H1 (cell line): ENCODE measurements at regions not wholly inside any gene's neighbourhood (a gene's known extent, or its start where the extent isn't known, plus 50 kb on each side); places are given as distances from the start of the nearest gene placed in this dataset.

ENCODE experiments used
- ASH2L ChIP-seq: fragments of 200-600, 300-600 bp; sonication (generic); IDR thresholded peaks from one replicate; pipeline ENCODE4 v1.7.1; 2017; ENCODE audit warnings: low read length
- ATF2 ChIP-seq: IDR thresholded peaks from 2 replicates; pipeline ENCODE4 v1.6.1; 2012; ENCODE audit warnings: low read length, inconsistent platforms
- CBX5 ChIP-seq: fragments of 300-800, 300-1000 bp; sonication (generic); IDR thresholded peaks from 2 replicates; pipeline ENCODE4 v1.7.1; 2016; ENCODE audit warnings: antibody characterized with exemption, low read length, low read depth
- CTCF ChIP-seq, 3 experiments: IDR thresholded peaks; 1 replicate in 2 of 3; 2 replicates in 1 of 3; pipeline versions ENCODE4 v1.5.1 to v1.6.1; 2011; ENCODE audit warnings: low read length in 3 of 3, mild to moderate bottlenecking in 3 of 3, inconsistent platforms in 2 of 3, low read depth in 1 of 3, moderate library complexity in 1 of 3; ENCODE audit not compliant: insufficient read depth in 1 of 3; ENCODE audit errors: control extremely low read depth in 1 of 3
- GABPA ChIP-seq: IDR thresholded peaks from 2 replicates; pipeline ENCODE4 v1.6.1; 2011; ENCODE audit warnings: mild to moderate bottlenecking, low read length, moderate library complexity, borderline replicate concordance; ENCODE audit not compliant: insufficient read depth
- JUND ChIP-seq: IDR thresholded peaks from 2 replicates; pipeline ENCODE4 v1.6.1; 2011; ENCODE audit warnings: mild to moderate bottlenecking, improper control_type of control experiment, low read length
- MAX ChIP-seq: IDR thresholded peaks from 2 replicates; pipeline ENCODE4 v1.6.1; 2012; ENCODE audit warnings: inconsistent platforms
- POLR2A ChIP-seq, 2 experiments: IDR thresholded peaks; 1 replicate in 1 of 2; 2 replicates in 1 of 2; pipeline ENCODE4 v1.6.1; 2011; ENCODE audit warnings: low read depth in 2 of 2, low read length in 2 of 2, mild to moderate bottlenecking in 2 of 2; ENCODE audit errors: control extremely low read depth in 1 of 2
- POLR2AphosphoS5 ChIP-seq: IDR thresholded peaks from 2 replicates; pipeline ENCODE4 v1.6.1; 2011; ENCODE audit warnings: low read depth, low read length
- RAD21 ChIP-seq, 2 experiments: IDR thresholded peaks in 1 of 2; conservative IDR thresholded peaks in 1 of 2; 2 replicates each; pipeline ENCODE4 v1.6.1; 2011; ENCODE audit warnings: low read depth in 2 of 2, low read length in 2 of 2, improper control_type of control experiment in 1 of 2, inconsistent platforms in 1 of 2, mild to moderate bottlenecking in 1 of 2, moderate library complexity in 1 of 2
- TAF1 ChIP-seq: IDR thresholded peaks from 2 replicates; pipeline ENCODE4 v1.6.1; 2011; ENCODE audit warnings: mild to moderate bottlenecking, low read depth, low read length
- TBP ChIP-seq: IDR thresholded peaks from 2 replicates; pipeline ENCODE4 v1.6.1; 2011; ENCODE audit warnings: low read depth, low read length, improper control_type of control experiment
- YY1 ChIP-seq: IDR thresholded peaks from 2 replicates; pipeline ENCODE4 v1.6.1; 2011; ENCODE audit warnings: low read depth, mild to moderate bottlenecking, low read length

GRCh38 chr3:81974751-81975150 is 213.3 kb upstream of the GBE1 start:
- TF ChIP-seq RAD21 (IDR thresholded peaks at IDR 0.05 in 1 of 2, conservative IDR thresholded peaks at IDR 0.05 in 1 of 2; ENCODE audit: low read depth in 2 of 2, low read length in 2 of 2) (no peak), MAX (no peak), YY1 (no peak), POLR2A (IDR thresholded peaks at IDR 0.05; ENCODE audit: control extremely low read depth in 1 of 2, low read depth in 2 of 2, low read length in 2 of 2) (no peak), CTCF (IDR thresholded peaks at IDR 0.05; ENCODE audit: control extremely low read depth in 1 of 3, insufficient read depth in 1 of 3, low read depth in 1 of 3, low read length in 3 of 3) (no peak), GABPA (no peak), CBX5 (no peak), JUND (no peak), TAF1 (no peak), TBP (no peak), POLR2AphosphoS5 (no peak), ASH2L (no peak), ATF2 (no peak)
